Panc1 (cell line): ENCODE measurements at regions not wholly inside any gene's neighbourhood (a gene's known extent, or its start where the extent isn't known, plus 50 kb on each side); places are given as distances from the start of the nearest gene placed in this dataset.

ENCODE experiments used
- POLR2AphosphoS5 ChIP-seq: IDR thresholded peaks from 2 replicates; pipeline ENCODE4 v1.6.1; 2012; ENCODE audit warnings: mild to moderate bottlenecking, low read depth, low read length, moderate library complexity
- TCF7L2 ChIP-seq: IDR thresholded peaks from 2 replicates; pipeline ENCODE4 v1.6.1; 2011; ENCODE audit warnings: mild to moderate bottlenecking, low read depth, low read length, inconsistent platforms
- TF ChIP-seq, protein P1 (sequence below): fragments of 450-650 bp; IDR thresholded peaks from 2 replicates; pipeline ENCODE4 v1.5.1; 2017; ENCODE audit warnings: mild to moderate bottlenecking

DNA sequence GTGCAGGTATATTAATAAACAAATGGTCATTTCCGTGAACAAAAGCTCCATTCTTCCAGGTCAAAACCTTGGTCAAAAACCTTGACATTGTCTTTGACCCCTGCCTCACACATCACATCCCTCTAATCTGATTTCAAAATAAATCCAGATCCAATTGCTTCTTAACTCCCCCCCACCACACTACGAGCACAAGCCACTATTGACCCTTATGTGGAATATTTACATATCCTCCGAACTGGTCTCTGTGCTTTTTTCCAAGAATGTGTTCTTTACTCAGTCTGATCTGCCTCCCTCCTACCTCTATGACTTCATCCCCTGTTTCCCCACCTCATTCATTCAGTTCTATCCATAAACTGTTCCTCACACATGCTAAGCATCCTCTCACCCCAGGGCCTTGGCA lies 313.6 kb upstream of the NPVF start:
- no peak for TF ChIP-seq POLR2AphosphoS5
- TF ChIP-seq, protein P1, sequence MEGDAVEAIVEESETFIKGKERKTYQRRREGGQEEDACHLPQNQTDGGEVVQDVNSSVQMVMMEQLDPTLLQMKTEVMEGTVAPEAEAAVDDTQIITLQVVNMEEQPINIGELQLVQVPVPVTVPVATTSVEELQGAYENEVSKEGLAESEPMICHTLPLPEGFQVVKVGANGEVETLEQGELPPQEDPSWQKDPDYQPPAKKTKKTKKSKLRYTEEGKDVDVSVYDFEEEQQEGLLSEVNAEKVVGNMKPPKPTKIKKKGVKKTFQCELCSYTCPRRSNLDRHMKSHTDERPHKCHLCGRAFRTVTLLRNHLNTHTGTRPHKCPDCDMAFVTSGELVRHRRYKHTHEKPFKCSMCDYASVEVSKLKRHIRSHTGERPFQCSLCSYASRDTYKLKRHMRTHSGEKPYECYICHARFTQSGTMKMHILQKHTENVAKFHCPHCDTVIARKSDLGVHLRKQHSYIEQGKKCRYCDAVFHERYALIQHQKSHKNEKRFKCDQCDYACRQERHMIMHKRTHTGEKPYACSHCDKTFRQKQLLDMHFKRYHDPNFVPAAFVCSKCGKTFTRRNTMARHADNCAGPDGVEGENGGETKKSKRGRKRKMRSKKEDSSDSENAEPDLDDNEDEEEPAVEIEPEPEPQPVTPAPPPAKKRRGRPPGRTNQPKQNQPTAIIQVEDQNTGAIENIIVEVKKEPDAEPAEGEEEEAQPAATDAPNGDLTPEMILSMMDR: no peak; the same call in 1 of the 2 replicates
- TF ChIP-seq TCF7L2: no peak
